HUES6 (cell line): ENCODE measurements at regions not wholly inside any gene's neighbourhood (a gene's known extent, or its start where the extent isn't known, plus 50 kb on each side); places are given as distances from the start of the nearest gene placed in this dataset.
"Not testable (repeated sequence)": the region's sequence is repeated elsewhere in the genome, so short reads cannot be mapped to it uniquely, and the experiment has no call there.

Experiments
- H3K27ac ChIP-seq: 2 replicates; pipeline ENCODE4 v1.7.0; 2013; ENCODE audit warnings: low read depth, mild to moderate bottlenecking, low read length, inconsistent platforms
- H3K27me3 ChIP-seq: 2 replicates; pipeline ENCODE4 v1.6.1; 2013; ENCODE audit warnings: low read length; ENCODE audit not compliant: control insufficient read depth, insufficient read depth
- H3K36me3 ChIP-seq: 2 replicates; pipeline ENCODE4 v1.6.1; 2013; ENCODE audit warnings: low read length; ENCODE audit not compliant: control insufficient read depth, insufficient read depth
- H3K4me1 ChIP-seq: 2 replicates; pipeline ENCODE4 v1.6.1; 2013; ENCODE audit warnings: low read length; ENCODE audit not compliant: control insufficient read depth, insufficient read depth
- H3K4me3 ChIP-seq: 2 replicates; pipeline ENCODE4 v1.5.1; 2013; ENCODE audit warnings: low read depth, low read length
- H3K9ac ChIP-seq: one replicate; pipeline ENCODE4 v1.6.1; 2013; ENCODE audit warnings: mild to moderate bottlenecking, low read length
- H3K9me3 ChIP-seq: 2 replicates; pipeline ENCODE4 v1.6.1; 2013; ENCODE audit warnings: low read depth, low read length; ENCODE audit not compliant: control insufficient read depth, insufficient read depth

- H3K36me3 ChIP-seq: no peaks in the 10 kb centered on the region
- no peak overlapping the region for H3K4me3 ChIP-seq
- H3K9me3 ChIP-seq: no peaks in the 10 kb centered on the region
- no peak overlapping the region for H3K27ac ChIP-seq
- no peak overlapping the region for H3K9ac ChIP-seq
- no peaks in the 10 kb centered on the region for H3K27me3 ChIP-seq
- H3K4me1 ChIP-seq: no peaks in the 10 kb centered on the region
Measured at GRCh38 chr14:44388306-44388705, 118.8 kb downstream of the FSCB start.

- Histone ChIP-seq H3K9me3 (no peaks in the 10 kb centered on the region), H3K27me3 (no peaks in the 10 kb centered on the region), H3K4me3 (no peak overlapping the region), H3K9ac (no peak overlapping the region), H3K36me3 (no peaks in the 10 kb centered on the region), H3K27ac (no peak overlapping the region), H3K4me1 (no peaks in the 10 kb centered on the region)
Measured at GRCh38 chr14:44385906-44386305, 121.2 kb downstream of the FSCB start.

GRCh38 chr14:44385296-44385695 lies 121.8 kb downstream of the FSCB start:
- H3K27me3 ChIP-seq, H3K27ac ChIP-seq, H3K4me3 ChIP-seq, H3K9me3 ChIP-seq, H3K4me1 ChIP-seq, H3K36me3 ChIP-seq, H3K9ac ChIP-seq: not testable (repeated sequence)

GRCh38 chr14:44384601-44385293 lies 122.3 kb downstream of the FSCB start:
- not testable (repeated sequence) for H3K4me1 ChIP-seq, H3K36me3 ChIP-seq, H3K27ac ChIP-seq, H3K4me3 ChIP-seq, H3K27me3 ChIP-seq, H3K9ac ChIP-seq, H3K9me3 ChIP-seq

- Histone ChIP-seq H3K4me3 (no peak overlapping the region), H3K9me3 (no peaks in the 10 kb centered on the region), H3K9ac (no peak overlapping the region), H3K27me3 (no peaks in the 10 kb centered on the region), H3K4me1 (no peaks in the 10 kb centered on the region), H3K36me3 (no peaks in the 10 kb centered on the region), H3K27ac (no peak overlapping the region)
Measured at GRCh38 chr14:44384093-44384492, 123.0 kb downstream of the FSCB start.

- H3K9me3 ChIP-seq: no peaks in the 10 kb centered on the region
- H3K36me3 ChIP-seq: no peaks in the 10 kb centered on the region
- no peak overlapping the region for H3K27ac ChIP-seq
- H3K4me1 ChIP-seq: no peaks in the 10 kb centered on the region
- no peak overlapping the region for H3K9ac ChIP-seq
- H3K4me3 ChIP-seq: no peak overlapping the region
- no peaks in the 10 kb centered on the region for H3K27me3 ChIP-seq
Measured at GRCh38 chr14:44383636-44384035, 123.4 kb downstream of the FSCB start.

GRCh38 chr14:44379292-44379977 lies 127.6 kb downstream of the FSCB start:
- Histone ChIP-seq H3K4me1 (no peaks in the 10 kb centered on the region), H3K27ac (no peak overlapping the region)

GRCh38 chr14:44374906-44375305 lies 132.2 kb downstream of the FSCB start:
- Histone ChIP-seq H3K27me3 (no peaks in the 10 kb centered on the region), H3K4me3 (no peak overlapping the region), H3K27ac (no peak overlapping the region), H3K36me3 (no peaks in the 10 kb centered on the region), H3K9me3 (peaks cover 43% of the 10 kb centered on the region), H3K9ac (no peak overlapping the region), H3K4me1 (no peaks in the 10 kb centered on the region)

More at GRCh38 chr14:44379292-44379977, 127.6 kb downstream of the FSCB start:
- Histone ChIP-seq H3K27me3 (no peaks in the 10 kb centered on the region), H3K9me3 (peaks cover 37% of the 10 kb centered on the region), H3K9ac (no peak overlapping the region), H3K36me3 (no peaks in the 10 kb centered on the region), H3K4me3 (no peak overlapping the region)

- Histone ChIP-seq H3K9ac (no peak overlapping the region), H3K27ac (no peak overlapping the region), H3K9me3 (peaks cover 38% of the 10 kb centered on the region), H3K27me3 (no peaks in the 10 kb centered on the region), H3K4me3 (no peak overlapping the region), H3K4me1 (no peaks in the 10 kb centered on the region), H3K36me3 (no peaks in the 10 kb centered on the region)
Measured at GRCh38 chr14:44372807-44373489, 134.1 kb downstream of the FSCB start.

- H3K4me3 ChIP-seq: no peak overlapping the region
- H3K27ac ChIP-seq: no peak overlapping the region
- H3K36me3 ChIP-seq: no peaks in the 10 kb centered on the region
- H3K9ac ChIP-seq: no peak overlapping the region
- H3K27me3 ChIP-seq: no peaks in the 10 kb centered on the region
- peaks cover 31% of the 10 kb centered on the region for H3K9me3 ChIP-seq
- no peaks in the 10 kb centered on the region for H3K4me1 ChIP-seq
Measured at GRCh38 chr14:44372231-44372630, 134.9 kb downstream of the FSCB start.

GRCh38 chr14:44370727-44371126 lies 136.4 kb downstream of the FSCB start:
- no peak overlapping the region for H3K27ac ChIP-seq
- peaks cover 16% of the 10 kb centered on the region for H3K9me3 ChIP-seq
- H3K36me3 ChIP-seq: no peaks in the 10 kb centered on the region
- no peaks in the 10 kb centered on the region for H3K27me3 ChIP-seq
- no peak overlapping the region for H3K9ac ChIP-seq
- H3K4me1 ChIP-seq: no peaks in the 10 kb centered on the region
- H3K4me3 ChIP-seq: no peak overlapping the region
